22Rv1 (cell line): ENCODE measurements at regions not wholly inside any gene's neighbourhood (a gene's known extent, or its start where the extent isn't known, plus 50 kb on each side); places are given as distances from the start of the nearest gene placed in this dataset.

Experiments
- H3K27ac ChIP-seq: fragments of 450-650 bp; 2 replicates; pipeline ENCODE4 v1.5.1; 2017
- ZFX ChIP-seq: fragments of 450-650 bp; IDR thresholded peaks from 2 replicates; pipeline ENCODE4 v1.6.1; 2017; ENCODE audit warnings: antibody characterized with exemption, borderline replicate concordance
- TF ChIP-seq, protein P1 (sequence below): fragments of 450-650 bp; IDR thresholded peaks from 2 replicates; pipeline ENCODE4 v1.5.1; 2017; ENCODE audit warnings: mild to moderate bottlenecking

DNA sequence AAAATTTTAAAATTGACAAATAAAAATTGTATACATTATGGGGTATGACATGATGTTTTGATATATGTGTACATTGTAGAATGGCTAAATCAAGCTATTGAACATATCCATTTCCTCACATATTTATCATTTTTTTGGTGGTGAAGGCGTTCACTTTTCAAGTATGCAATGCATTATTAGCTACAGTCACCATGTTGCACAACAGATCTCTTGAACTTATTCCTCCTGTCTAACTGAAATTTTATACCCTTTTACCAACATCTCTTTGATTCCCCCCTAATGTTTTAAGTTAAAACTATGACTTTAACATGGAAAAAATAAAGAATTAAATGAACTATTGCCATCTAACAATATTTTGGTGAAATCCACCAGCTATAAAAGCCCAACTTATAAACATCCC, 65.2 kb upstream of the UST start:
- no peak overlapping the region for H3K27ac ChIP-seq
- TF ChIP-seq ZFX, result no peak
- TF ChIP-seq, protein P1, sequence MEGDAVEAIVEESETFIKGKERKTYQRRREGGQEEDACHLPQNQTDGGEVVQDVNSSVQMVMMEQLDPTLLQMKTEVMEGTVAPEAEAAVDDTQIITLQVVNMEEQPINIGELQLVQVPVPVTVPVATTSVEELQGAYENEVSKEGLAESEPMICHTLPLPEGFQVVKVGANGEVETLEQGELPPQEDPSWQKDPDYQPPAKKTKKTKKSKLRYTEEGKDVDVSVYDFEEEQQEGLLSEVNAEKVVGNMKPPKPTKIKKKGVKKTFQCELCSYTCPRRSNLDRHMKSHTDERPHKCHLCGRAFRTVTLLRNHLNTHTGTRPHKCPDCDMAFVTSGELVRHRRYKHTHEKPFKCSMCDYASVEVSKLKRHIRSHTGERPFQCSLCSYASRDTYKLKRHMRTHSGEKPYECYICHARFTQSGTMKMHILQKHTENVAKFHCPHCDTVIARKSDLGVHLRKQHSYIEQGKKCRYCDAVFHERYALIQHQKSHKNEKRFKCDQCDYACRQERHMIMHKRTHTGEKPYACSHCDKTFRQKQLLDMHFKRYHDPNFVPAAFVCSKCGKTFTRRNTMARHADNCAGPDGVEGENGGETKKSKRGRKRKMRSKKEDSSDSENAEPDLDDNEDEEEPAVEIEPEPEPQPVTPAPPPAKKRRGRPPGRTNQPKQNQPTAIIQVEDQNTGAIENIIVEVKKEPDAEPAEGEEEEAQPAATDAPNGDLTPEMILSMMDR, result no peak

DNA sequence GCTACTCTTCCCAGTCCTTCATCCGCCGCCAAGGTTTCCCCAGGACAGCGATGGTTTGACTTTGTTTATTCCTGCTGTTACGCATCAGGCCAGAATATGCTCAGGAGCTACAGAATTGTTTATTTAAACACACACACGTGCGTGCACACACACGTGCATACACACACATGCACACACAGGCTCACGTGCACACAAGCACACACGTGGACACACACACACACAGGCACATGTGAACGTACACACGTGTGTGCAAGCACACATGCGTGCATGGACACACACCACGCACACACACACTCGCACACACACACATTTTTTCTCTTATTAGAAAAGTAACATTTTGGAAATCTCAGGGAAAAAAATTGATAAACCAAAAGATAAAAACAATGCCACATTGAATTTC, 64.6 kb upstream of the UST start:
- TF ChIP-seq ZFX, result no peak
- TF ChIP-seq, protein P1, result no peak
- H3K27ac ChIP-seq, result no peak overlapping the region

DNA sequence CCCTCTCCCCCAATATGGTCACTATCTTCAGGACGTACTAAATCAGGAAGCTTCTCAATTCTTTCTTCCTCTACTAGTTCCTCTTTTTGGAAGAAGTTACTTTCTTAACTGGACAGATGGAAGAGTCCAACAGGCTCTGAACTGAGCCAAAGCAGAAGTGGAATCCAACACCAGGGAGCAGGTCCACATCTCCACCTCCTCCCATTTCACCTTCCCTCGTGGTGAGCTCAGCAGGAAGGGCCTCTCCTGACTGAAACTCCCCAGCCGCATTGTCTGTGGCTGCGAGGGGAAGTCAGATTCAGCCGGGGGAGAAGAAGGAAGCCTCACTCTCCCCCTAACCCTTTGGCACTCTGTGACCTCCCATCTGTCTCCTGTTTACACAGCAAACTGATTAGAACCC, 63.8 kb upstream of the UST start:
- H3K27ac ChIP-seq, result no peak overlapping the region
- TF ChIP-seq, protein P1, result no peak

DNA sequence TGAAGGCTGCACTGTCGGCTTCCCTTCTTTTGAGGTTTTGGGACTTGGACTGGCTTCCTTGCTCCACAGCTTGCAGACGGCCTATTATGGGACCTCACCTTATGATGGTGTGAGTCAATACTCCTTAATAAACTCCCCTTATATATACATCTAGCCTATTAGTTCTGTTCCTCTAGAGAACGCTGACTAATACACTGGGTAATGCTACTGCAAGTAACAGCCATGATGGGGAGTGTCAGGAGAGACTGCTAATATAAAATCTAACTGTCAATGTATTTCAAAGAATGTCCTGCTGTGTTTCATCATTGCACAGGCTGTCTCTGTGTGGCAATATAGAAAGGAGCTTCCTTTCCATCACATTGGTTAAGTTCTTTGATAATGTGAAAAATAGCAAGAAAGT, 57.7 kb upstream of the UST start:
- H3K27ac ChIP-seq, result no peak overlapping the region
- TF ChIP-seq, protein P1, result no peak
- TF ChIP-seq ZFX, result no peak

DNA sequence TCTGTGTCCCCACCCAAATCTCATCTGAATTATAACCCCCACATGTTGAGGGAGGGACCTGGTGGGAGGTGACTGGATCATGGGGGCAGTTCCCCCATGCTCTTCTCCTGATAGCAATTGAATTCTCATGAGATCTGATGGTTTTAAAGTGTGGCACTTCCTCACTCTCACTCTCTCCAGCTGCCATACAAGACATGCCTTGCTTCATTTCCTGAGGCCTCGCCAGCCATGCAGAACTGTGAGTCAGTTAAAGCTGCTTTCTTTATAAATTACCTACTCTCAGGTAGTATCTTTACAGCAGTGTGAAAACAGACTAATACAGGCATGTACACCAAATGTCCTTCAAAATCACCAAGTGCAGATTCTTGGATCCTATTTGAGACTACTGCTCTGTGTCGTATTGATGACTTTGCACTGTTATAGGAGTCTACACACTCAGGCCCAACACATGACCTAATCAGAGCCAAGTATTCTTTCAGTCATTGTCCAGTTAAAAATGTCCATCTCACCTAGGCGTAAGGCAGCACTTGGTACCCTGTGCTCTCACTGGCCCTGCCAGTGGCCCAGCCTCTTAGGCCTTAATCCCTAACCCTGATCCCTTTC, 52.8 kb upstream of the UST start:
- no peak overlapping the region for H3K27ac ChIP-seq
- no peak for TF ChIP-seq ZFX
- TF ChIP-seq, protein P1, result no peak
